Lower leg skin (tissue), 3 donors: ENCODE measurements at regions not wholly inside any gene's neighbourhood (a gene's known extent, or its start where the extent isn't known, plus 50 kb on each side); places are given as distances from the start of the nearest gene placed in this dataset.

Experiments used
- CTCF ChIP-seq, 3 donors: fragments of 450-650 bp; IDR thresholded peaks; one replicate each; pipeline ENCODE4 v1.5.1; 2016; ENCODE audit warnings: antibody characterized with exemption in 3 of 3, mild to moderate bottlenecking in 3 of 3, moderate library complexity in 2 of 3
- POLR2A ChIP-seq, 2 donors: fragments of 450-650 bp; IDR thresholded peaks; one replicate each; pipeline ENCODE4 v1.6.1; 2016 to 2017; ENCODE audit warnings: antibody characterized with exemption in 2 of 2, mild to moderate bottlenecking in 1 of 2, moderate library complexity in 1 of 2

GRCh38 chr5:162242416-162242815, 174.8 kb downstream of the GABRG2 start:
- TF ChIP-seq POLR2A (IDR thresholded peaks at IDR 0.05) = no peak
- TF ChIP-seq CTCF (IDR thresholded peaks at IDR 0.05) = no peak
